D721Med (cell line): ENCODE measurements at regions not wholly inside any gene's neighbourhood (a gene's known extent, or its start where the extent isn't known, plus 50 kb on each side); places are given as distances from the start of the nearest gene placed in this dataset.
"Not testable (repeated sequence)": the region's sequence is repeated elsewhere in the genome, so short reads cannot be mapped to it uniquely, and the experiment has no call there.

Experiments used
- DNase-seq: peaks from one replicate; pipeline ENCODE4 v3.0.0; 2011; ENCODE audit warnings: low spot score; ENCODE audit not compliant: insufficient read length
- FAIRE-seq: peaks from 2 replicates; lab custom pipeline; 2011; peaks lifted over from hg19 to GRCh38; lab: Jason Lieb, UNC
- TF ChIP-seq, protein P1 (sequence below): IDR thresholded peaks from 2 replicates; pipeline ENCODE4 v1.5.1; 2012; ENCODE audit warnings: mild to moderate bottlenecking, control low read depth; ENCODE audit not compliant: insufficient read depth; ENCODE audit errors: missing control alignments

DNA sequence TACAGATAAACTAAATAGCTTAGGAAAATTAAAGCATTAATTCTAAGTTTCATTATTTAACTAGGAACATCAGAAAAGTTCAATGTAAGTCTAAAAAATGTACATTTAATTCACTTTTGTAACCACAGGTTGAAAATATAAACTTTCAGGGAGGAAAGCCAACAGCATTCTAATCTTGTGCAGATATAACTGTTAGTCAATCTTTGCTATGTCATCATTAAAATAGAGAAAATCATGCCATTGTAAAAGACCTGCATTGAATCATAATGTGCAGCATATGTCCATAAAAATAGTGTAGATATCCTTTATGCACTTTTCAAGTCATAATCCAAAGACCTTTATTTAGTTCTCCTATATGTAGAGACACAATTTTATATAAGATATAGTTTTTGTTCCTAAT, 207.3 kb downstream of the ALG10B start:
- TF ChIP-seq, protein P1, sequence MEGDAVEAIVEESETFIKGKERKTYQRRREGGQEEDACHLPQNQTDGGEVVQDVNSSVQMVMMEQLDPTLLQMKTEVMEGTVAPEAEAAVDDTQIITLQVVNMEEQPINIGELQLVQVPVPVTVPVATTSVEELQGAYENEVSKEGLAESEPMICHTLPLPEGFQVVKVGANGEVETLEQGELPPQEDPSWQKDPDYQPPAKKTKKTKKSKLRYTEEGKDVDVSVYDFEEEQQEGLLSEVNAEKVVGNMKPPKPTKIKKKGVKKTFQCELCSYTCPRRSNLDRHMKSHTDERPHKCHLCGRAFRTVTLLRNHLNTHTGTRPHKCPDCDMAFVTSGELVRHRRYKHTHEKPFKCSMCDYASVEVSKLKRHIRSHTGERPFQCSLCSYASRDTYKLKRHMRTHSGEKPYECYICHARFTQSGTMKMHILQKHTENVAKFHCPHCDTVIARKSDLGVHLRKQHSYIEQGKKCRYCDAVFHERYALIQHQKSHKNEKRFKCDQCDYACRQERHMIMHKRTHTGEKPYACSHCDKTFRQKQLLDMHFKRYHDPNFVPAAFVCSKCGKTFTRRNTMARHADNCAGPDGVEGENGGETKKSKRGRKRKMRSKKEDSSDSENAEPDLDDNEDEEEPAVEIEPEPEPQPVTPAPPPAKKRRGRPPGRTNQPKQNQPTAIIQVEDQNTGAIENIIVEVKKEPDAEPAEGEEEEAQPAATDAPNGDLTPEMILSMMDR = no peak
- no peak for FAIRE-seq
- DNase-seq = no peak

DNA sequence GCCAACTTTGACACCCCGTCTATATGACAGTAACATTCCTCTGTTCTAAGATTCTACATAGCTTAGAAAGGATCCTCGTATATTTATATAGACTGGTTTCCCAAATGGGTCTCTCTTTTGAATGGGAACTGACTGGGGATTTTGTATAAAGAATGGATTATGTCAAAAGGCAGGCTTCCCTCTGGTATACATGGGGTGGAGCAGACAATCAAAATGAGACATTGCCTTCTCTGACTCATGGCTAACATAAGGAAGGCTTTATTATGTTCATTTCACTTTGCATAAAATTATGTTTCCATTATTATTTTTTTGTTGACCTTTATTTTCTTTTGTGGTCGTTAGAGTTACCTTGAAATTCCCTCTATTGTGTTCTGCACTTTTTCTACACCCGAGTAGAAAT, 211.1 kb downstream of the ALG10B start:
- FAIRE-seq = no peak
- no peak for DNase-seq
- TF ChIP-seq, protein P1 = no peak

DNA sequence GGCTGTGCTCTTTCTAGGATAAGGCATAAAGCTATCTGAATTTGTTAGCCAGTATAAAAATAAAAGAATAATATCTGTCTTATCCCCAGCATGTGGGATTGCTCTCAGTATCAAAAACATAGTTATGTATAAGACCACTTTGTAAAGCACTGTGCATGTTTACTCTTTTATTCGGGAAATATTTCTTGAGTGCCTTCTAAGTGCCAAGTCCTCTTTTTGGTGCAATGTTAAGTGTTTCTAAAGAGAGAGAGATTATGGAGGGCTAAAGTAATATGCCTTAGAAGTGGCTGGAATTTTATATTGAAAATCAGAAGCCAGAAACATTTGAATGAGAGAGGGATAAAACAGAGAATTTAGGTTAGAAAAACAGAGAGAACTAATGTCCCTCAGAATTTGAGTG, 212.0 kb downstream of the ALG10B start:
- FAIRE-seq = no peak
- no peak for DNase-seq
- TF ChIP-seq, protein P1 = no peak

DNA sequence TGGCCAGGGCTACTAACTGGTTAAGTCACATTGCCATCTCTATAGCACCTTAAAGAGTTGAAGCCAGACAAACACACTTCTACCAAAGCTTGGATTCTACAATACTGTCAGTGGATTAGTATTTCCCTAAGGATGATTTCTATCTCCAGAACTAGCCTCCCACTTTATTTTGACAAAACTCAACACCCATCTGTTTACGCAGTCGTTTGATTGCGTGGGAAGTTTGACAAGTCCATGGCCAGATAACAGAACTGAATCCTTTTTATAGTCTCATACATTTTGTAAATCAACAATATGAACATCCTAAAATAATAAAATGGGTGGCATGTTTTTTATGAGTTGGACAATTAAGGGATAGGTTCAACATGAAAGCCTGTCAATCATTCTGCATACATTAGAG, 212.7 kb downstream of the ALG10B start:
- DNase-seq, FAIRE-seq: not testable (repeated sequence)

DNA sequence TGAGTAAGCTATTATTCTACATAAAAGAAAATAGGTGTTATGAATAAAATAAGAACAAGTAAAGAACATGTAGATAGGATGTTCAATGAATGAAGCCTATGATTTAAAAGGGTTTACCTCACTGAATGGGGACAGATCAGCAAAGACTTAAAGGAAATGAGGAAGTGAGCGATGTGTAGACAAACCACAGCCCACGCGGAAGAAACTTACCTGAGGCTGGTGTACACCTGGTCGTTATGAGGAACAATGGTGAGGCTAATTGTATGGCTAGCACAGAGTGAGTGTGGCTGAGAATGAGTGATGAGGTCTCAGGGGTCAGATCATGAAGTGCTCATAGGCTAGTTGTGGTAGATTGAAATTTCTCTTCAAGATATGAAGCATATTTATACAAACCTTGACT, 221.7 kb downstream of the ALG10B start:
- no peak for FAIRE-seq
- TF ChIP-seq, protein P1 = no peak

DNA sequence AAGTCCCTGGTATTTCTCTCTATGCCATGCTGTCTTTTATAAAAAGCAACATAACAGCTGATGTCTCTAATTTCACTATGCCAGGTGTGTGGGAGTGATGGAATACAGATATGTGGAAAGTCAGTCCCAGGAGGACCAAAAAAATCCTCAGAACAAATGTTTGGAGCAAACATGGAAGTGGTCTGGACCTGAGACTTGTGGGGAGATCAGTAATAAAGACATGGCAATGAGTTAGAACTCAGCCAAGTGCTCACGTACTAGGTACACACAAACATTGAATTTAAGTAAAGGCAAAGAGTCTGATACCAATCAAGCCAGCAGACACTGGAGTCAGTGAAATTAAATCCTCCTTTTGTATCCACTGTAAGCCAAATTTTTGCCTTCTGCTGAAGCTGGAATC, 223.6 kb downstream of the ALG10B start:
- TF ChIP-seq, protein P1 = no peak
- DNase-seq (no peak), FAIRE-seq (no peak)

More for the DNA sequence above, 221.7 kb downstream of the ALG10B start:
- no peak for DNase-seq

DNA sequence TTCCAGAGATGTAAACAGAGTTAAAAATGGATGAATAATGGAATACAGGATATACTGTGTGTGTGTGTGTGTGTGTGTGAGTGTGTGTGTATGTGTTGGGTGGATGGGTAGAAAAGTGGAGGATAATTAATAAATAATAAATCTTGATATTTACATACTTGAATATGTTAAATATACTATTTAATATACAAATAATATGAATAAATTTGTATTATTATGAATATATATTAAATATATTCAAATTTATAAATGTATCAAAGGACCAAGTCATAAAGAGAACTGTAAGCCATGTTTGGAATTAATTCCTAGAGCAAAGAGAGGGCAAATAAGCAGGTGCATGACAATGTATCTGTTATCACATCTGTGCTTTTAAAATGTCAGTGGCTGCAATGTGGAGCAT, 225.3 kb downstream of the ALG10B start:
- TF ChIP-seq, protein P1 = no peak
- DNase-seq (no peak), FAIRE-seq (no peak)

DNA sequence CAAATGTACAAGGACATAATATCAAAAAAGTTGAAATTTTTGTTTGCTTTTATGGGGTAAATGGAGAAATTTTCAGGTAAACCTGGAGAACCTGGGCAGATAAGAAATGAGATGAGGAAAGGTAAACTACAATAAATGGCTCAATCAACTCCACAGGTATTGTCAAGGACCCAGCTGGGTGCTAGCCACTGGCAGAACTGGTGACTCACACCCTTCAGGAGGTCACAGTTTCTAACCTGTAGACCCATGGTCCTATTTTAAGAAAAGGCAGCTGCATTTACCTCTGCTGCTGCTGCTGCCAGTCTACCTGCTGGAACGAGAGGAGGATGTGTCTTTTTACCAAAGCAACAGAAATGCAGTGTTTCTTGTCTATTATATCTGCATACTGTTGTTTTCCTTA, 226.6 kb downstream of the ALG10B start:
- no peak for DNase-seq
- no peak for FAIRE-seq
- TF ChIP-seq, protein P1 = no peak
